K562 (cell line): ENCODE measurements at regions not wholly inside any gene's neighbourhood (a gene's known extent, or its start where the extent isn't known, plus 50 kb on each side); places are given as distances from the start of the nearest gene placed in this dataset.

ENCODE experiments used
- COPS2 ChIP-seq: fragments of 450-650 bp; conservative IDR thresholded peaks from 2 replicates; pipeline ENCODE4 v1.6.1; 2016; ENCODE audit warnings: mild to moderate bottlenecking, moderate library complexity
- DNMT1 ChIP-seq: fragments of 450-650 bp; IDR thresholded peaks from 2 replicates; pipeline ENCODE4 v1.6.1; 2016; ENCODE audit warnings: antibody characterized with exemption, mild to moderate bottlenecking
- EP400 ChIP-seq: fragments of 450-650 bp; IDR thresholded peaks from 2 replicates; pipeline ENCODE4 v1.6.1; 2017; ENCODE audit warnings: antibody characterized with exemption, mild to moderate bottlenecking, moderate library complexity
- FOXA1 ChIP-seq: fragments of 450-650 bp; IDR thresholded peaks from 2 replicates; pipeline ENCODE4 v1.6.1; 2016; ENCODE audit warnings: mild to moderate bottlenecking, borderline replicate concordance
- HDAC3 ChIP-seq: fragments of 450-650 bp; IDR thresholded peaks from 2 replicates; pipeline ENCODE4 v1.6.1; 2018; ENCODE audit warnings: borderline replicate concordance, mild to moderate bottlenecking, moderate library complexity; ENCODE audit not compliant: partially characterized antibody
- KAT8 ChIP-seq: fragments of 450-650 bp; IDR thresholded peaks from 2 replicates; pipeline ENCODE4 v1.6.1; 2016; ENCODE audit warnings: low read depth, mild to moderate bottlenecking
- KLF16 ChIP-seq: IDR thresholded peaks from 2 replicates; pipeline ENCODE4 v1.6.1; 2016; ENCODE audit warnings: antibody characterized with exemption
- LCOR ChIP-seq: sonication (generic); formaldehyde crosslinking; IDR thresholded peaks from 2 replicates; pipeline ENCODE4 v1.8.0; 2022; ENCODE audit warnings: mild to moderate bottlenecking, missing genetic modification reagents
- NFYB ChIP-seq: IDR thresholded peaks from 2 replicates; pipeline ENCODE4 v1.6.1; 2011; ENCODE audit warnings: mild to moderate bottlenecking, moderate library complexity; ENCODE audit not compliant: insufficient read length; ENCODE audit errors: extremely low read depth
- NR2C2 ChIP-seq, 2 experiments: fragments of 200-800 bp in 1 of 2; sonication (Bioruptor generic) in 1 of 2; sonication (generic) in 1 of 2; formaldehyde crosslinking in 1 of 2; IDR thresholded peaks; 2 replicates each; pipeline versions ENCODE4 v1.6.1 to v1.8.0; 2016 to 2022; ENCODE audit warnings: mild to moderate bottlenecking in 1 of 2, missing compliant biosample characterization in 1 of 2, missing genetic modification characterization in 1 of 2, missing genetic modification reagents in 1 of 2
- RCOR1 ChIP-seq, 2 experiments: IDR thresholded peaks; 2 replicates each; pipeline ENCODE4 v1.6.1; 2012; ENCODE audit warnings: low read depth in 2 of 2, low read length in 2 of 2, borderline replicate concordance in 1 of 2, improper control_type of control experiment in 1 of 2
- SRSF3 ChIP-seq: fragments of 200-400 bp; formaldehyde crosslinking; IDR thresholded peaks from 2 replicates; pipeline ENCODE4 v1.6.1; 2016; ENCODE audit warnings: mild to moderate bottlenecking, low read length, moderate library complexity; ENCODE audit not compliant: insufficient read depth
- STAT5B ChIP-seq: fragments of 250-450 bp; sonication (Bioruptor Pico); IDR thresholded peaks from 2 replicates; pipeline ENCODE4 v1.8.0; 2021; ENCODE audit warnings: mild to moderate bottlenecking, inconsistent platforms
- TF ChIP-seq, protein P1 (sequence below): fragments of 200-800 bp; sonication (Bioruptor generic); IDR thresholded peaks from 2 replicates; pipeline ENCODE4 v1.6.1; 2017; ENCODE audit warnings: missing genetic modification characterization, missing compliant biosample characterization
- TF ChIP-seq, protein P2 (sequence below): sonication (generic); IDR thresholded peaks from 2 replicates; pipeline ENCODE4 v1.6.1; 2016
- TF ChIP-seq, protein P3 (sequence below): fragments of 450-650 bp; IDR thresholded peaks from 2 replicates; pipeline ENCODE4 v1.6.1; 2017; ENCODE audit warnings: antibody characterized with exemption, mild to moderate bottlenecking
- TF ChIP-seq, protein P4 (sequence below): IDR thresholded peaks from 2 replicates; pipeline ENCODE4 v1.6.1; 2014; ENCODE audit warnings: antibody characterized with exemption
- TF ChIP-seq, protein P5 (sequence below): fragments of 450-650 bp; IDR thresholded peaks from 2 replicates; pipeline ENCODE4 v1.7.0; 2016; ENCODE audit warnings: borderline replicate concordance

DNA sequence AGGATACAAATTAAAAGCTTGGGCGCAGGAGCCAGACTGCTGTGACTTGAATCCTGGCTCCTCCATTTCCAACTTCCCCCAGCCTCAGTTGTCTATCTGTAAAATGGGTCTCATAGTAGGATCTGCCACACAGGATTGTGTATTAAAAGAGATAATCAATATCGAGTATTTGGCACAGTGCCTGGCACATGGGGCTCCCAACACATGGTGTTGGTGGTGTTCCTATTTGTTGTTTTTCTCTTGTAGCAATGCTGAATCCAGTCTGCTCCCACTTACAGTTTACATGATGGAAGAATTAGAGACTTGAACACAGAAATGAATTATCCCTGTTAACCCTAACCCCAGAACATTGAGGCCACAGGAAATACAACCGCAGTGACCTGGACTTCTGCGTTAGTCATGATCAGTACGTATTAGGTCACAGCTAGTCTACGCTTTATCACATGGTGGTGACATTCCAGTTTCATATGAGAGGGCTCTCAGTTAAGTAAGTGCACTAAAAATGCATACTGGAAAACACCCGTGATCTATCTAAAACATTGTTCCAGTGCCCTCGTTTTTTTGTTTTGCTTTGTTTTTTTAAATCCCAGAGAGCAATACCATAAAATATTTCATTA is 169.5 kb upstream of the KLF14 start (continued):
- TF ChIP-seq, protein P1, sequence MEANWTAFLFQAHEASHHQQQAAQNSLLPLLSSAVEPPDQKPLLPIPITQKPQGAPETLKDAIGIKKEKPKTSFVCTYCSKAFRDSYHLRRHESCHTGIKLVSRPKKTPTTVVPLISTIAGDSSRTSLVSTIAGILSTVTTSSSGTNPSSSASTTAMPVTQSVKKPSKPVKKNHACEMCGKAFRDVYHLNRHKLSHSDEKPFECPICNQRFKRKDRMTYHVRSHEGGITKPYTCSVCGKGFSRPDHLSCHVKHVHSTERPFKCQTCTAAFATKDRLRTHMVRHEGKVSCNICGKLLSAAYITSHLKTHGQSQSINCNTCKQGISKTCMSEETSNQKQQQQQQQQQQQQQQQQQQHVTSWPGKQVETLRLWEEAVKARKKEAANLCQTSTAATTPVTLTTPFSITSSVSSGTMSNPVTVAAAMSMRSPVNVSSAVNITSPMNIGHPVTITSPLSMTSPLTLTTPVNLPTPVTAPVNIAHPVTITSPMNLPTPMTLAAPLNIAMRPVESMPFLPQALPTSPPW (CRISPR knock-in tag): 0 out of 2 replicates have a peak, but pooled peaks have one; percentile 26
- TF ChIP-seq LCOR (no peak), KAT8 (no peak), SRSF3 (no peak), FOXA1 (no peak), HDAC3 (peak; percentile 44), DNMT1 (no peak), KLF16 (no peak), EP400 (0 out of 2 replicates have a peak, but pooled peaks have one; percentile 40), NR2C2 (CRISPR knock-in tag; IDR thresholded peaks at IDR 0.05) (no peak), NR2C2 (tag; IDR thresholded peaks at IDR 0.05) (peak; percentile 86; the same call in 1 of the 2 replicates), STAT5B (CRISPR knock-in tag) (no peak), RCOR1 (IDR thresholded peaks at IDR 0.05; ENCODE audit: borderline replicate concordance in 1 of 2, low read depth in 2 of 2, low read length in 2 of 2) (0 out of 4 replicates have a peak, but pooled peaks of 1 of the 2 experiments have one; percentile 7), NFYB (no peak), COPS2 (no peak)
- TF ChIP-seq, protein P2, sequence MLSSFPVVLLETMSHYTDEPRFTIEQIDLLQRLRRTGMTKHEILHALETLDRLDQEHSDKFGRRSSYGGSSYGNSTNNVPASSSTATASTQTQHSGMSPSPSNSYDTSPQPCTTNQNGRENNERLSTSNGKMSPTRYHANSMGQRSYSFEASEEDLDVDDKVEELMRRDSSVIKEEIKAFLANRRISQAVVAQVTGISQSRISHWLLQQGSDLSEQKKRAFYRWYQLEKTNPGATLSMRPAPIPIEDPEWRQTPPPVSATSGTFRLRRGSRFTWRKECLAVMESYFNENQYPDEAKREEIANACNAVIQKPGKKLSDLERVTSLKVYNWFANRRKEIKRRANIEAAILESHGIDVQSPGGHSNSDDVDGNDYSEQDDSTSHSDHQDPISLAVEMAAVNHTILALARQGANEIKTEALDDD: peak; percentile 92
- TF ChIP-seq, protein P3, sequence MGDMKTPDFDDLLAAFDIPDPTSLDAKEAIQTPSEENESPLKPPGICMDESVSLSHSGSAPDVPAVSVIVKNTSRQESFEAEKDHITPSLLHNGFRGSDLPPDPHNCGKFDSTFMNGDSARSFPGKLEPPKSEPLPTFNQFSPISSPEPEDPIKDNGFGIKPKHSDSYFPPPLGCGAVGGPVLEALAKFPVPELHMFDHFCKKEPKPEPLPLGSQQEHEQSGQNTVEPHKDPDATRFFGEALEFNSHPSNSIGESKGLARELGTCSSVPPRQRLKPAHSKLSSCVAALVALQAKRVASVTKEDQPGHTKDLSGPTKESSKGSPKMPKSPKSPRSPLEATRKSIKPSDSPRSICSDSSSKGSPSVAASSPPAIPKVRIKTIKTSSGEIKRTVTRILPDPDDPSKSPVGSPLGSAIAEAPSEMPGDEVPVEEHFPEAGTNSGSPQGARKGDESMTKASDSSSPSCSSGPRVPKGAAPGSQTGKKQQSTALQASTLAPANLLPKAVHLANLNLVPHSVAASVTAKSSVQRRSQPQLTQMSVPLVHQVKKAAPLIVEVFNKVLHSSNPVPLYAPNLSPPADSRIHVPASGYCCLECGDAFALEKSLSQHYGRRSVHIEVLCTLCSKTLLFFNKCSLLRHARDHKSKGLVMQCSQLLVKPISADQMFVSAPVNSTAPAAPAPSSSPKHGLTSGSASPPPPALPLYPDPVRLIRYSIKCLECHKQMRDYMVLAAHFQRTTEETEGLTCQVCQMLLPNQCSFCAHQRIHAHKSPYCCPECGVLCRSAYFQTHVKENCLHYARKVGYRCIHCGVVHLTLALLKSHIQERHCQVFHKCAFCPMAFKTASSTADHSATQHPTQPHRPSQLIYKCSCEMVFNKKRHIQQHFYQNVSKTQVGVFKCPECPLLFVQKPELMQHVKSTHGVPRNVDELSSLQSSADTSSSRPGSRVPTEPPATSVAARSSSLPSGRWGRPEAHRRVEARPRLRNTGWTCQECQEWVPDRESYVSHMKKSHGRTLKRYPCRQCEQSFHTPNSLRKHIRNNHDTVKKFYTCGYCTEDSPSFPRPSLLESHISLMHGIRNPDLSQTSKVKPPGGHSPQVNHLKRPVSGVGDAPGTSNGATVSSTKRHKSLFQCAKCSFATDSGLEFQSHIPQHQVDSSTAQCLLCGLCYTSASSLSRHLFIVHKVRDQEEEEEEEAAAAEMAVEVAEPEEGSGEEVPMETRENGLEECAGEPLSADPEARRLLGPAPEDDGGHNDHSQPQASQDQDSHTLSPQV: 0 out of 2 replicates have a peak, but pooled peaks have one; percentile 63
- TF ChIP-seq, protein P4, sequence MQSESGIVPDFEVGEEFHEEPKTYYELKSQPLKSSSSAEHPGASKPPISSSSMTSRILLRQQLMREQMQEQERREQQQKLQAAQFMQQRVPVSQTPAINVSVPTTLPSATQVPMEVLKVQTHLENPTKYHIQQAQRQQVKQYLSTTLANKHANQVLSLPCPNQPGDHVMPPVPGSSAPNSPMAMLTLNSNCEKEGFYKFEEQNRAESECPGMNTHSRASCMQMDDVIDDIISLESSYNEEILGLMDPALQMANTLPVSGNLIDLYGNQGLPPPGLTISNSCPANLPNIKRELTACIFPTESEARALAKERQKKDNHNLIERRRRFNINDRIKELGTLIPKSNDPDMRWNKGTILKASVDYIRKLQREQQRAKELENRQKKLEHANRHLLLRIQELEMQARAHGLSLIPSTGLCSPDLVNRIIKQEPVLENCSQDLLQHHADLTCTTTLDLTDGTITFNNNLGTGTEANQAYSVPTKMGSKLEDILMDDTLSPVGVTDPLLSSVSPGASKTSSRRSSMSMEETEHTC: peak; percentile 67; the same call in 1 of the 2 replicates
- TF ChIP-seq, protein P5, sequence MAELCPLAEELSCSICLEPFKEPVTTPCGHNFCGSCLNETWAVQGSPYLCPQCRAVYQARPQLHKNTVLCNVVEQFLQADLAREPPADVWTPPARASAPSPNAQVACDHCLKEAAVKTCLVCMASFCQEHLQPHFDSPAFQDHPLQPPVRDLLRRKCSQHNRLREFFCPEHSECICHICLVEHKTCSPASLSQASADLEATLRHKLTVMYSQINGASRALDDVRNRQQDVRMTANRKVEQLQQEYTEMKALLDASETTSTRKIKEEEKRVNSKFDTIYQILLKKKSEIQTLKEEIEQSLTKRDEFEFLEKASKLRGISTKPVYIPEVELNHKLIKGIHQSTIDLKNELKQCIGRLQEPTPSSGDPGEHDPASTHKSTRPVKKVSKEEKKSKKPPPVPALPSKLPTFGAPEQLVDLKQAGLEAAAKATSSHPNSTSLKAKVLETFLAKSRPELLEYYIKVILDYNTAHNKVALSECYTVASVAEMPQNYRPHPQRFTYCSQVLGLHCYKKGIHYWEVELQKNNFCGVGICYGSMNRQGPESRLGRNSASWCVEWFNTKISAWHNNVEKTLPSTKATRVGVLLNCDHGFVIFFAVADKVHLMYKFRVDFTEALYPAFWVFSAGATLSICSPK: no peak
